H1 (cell line): ENCODE measurements at regions not wholly inside any gene's neighbourhood (a gene's known extent, or its start where the extent isn't known, plus 50 kb on each side); places are given as distances from the start of the nearest gene placed in this dataset.

Source experiments
- CTCF ChIA-PET: fragments of 300-600 bp; sonication (Branson Sonifier 250); formaldehyde crosslinking; loops from one replicate; lab custom pipeline; 2021; ENCODE audit not compliant: partially characterized antibody; lab: Charles Lee
- POLR2A ChIA-PET: fragments of 300-600 bp; sonication (Branson Sonifier 250); formaldehyde crosslinking; loops from one replicate; lab custom pipeline; 2021; ENCODE audit warnings: inconsistent platforms; ENCODE audit not compliant: partially characterized antibody; lab: Charles Lee
- DNase-seq, 2 experiments: peaks; one replicate each; pipeline versions ENCODE4 v3.0.0 to v3.0.0-alpha.2; 2010 to 2022; ENCODE audit warnings: low spot score in 2 of 2, low read depth in 1 of 2, mixed read lengths in 1 of 2
- FAIRE-seq: peaks from 2 replicates; lab custom pipeline; 2011; peaks lifted over from hg19 to GRCh38; lab: Jason Lieb, UNC
- H2AFZ ChIP-seq: 2 replicates; pipeline ENCODE4 v1.8.1; 2012; ENCODE audit warnings: low read length, inconsistent platforms
- H2AK5ac ChIP-seq: 2 replicates; pipeline ENCODE4 v1.6.1; 2013; ENCODE audit warnings: low read depth, low read length
- H2BK120ac ChIP-seq: replicated peaks from 2 replicates; pipeline ENCODE3; 2013; ENCODE audit warnings: low read depth, low read length, inconsistent platforms
- H2BK12ac ChIP-seq: 2 replicates; pipeline ENCODE4 v1.6.1; 2013; ENCODE audit warnings: low read depth, low read length
- H2BK15ac ChIP-seq: 2 replicates; pipeline ENCODE4 v1.6.1; 2013; ENCODE audit warnings: low read length
- H2BK20ac ChIP-seq: 2 replicates; pipeline ENCODE4 v1.6.1; 2013; ENCODE audit warnings: low read length
- H2BK5ac ChIP-seq: 2 replicates; pipeline ENCODE4 v1.6.1; 2013; ENCODE audit warnings: low read depth, low read length
- H3K14ac ChIP-seq: 2 replicates; pipeline ENCODE4 v1.6.1; 2013; ENCODE audit warnings: inconsistent platforms; ENCODE audit not compliant: insufficient read length
- H3K18ac ChIP-seq: 2 replicates; pipeline ENCODE4 v1.6.1; 2013; ENCODE audit warnings: low read length; ENCODE audit errors: extremely low read depth
- H3K23ac ChIP-seq: 2 replicates; pipeline ENCODE4 v1.6.1; 2013; ENCODE audit warnings: inconsistent platforms; ENCODE audit not compliant: insufficient read length
- H3K23me2 ChIP-seq: 2 replicates; pipeline ENCODE4 v1.6.1; 2013; ENCODE audit warnings: low read depth, low read length
- H3K27ac ChIP-seq: 2 replicates; pipeline ENCODE4 v1.6.1; 2011; ENCODE audit warnings: low read depth, low read length, inconsistent platforms
- H3K27me3 ChIP-seq, 4 experiments: replicated peaks in 1 of 4; 1 replicate in 1 of 4; 2 replicates in 3 of 4; pipeline versions ENCODE4 v1.6.1 to v1.8.1; 2011 to 2013; ENCODE audit warnings: low read length in 3 of 4, mild to moderate bottlenecking in 3 of 4, inconsistent platforms in 2 of 4, mixed read lengths in 2 of 4, moderate library complexity in 1 of 4; ENCODE audit not compliant: control insufficient read depth in 3 of 4, insufficient read depth in 3 of 4; ENCODE audit errors: extremely low read depth in 1 of 4
- H3K36me3 ChIP-seq, 4 experiments: 2 replicates each; pipeline versions ENCODE4 v1.6.1 to v1.8.1; 2011 to 2013; ENCODE audit warnings: mild to moderate bottlenecking in 4 of 4, low read length in 3 of 4, moderate library complexity in 2 of 4, control low read depth in 1 of 4, inconsistent platforms in 1 of 4; ENCODE audit not compliant: insufficient read depth in 4 of 4, control insufficient read depth in 2 of 4
- H3K4ac ChIP-seq: replicated peaks from 2 replicates; pipeline ENCODE3; 2013; ENCODE audit warnings: low read length, low read depth, mixed read lengths, inconsistent platforms; ENCODE audit not compliant: insufficient read length
- H3K4me1 ChIP-seq, 4 experiments: replicated peaks in 1 of 4; 1 replicate in 1 of 4; 2 replicates in 3 of 4; pipeline versions ENCODE4 v1.6.1 to v1.8.1; 2011 to 2013; ENCODE audit warnings: low read length in 3 of 4, inconsistent platforms in 2 of 4, mixed read lengths in 1 of 4; ENCODE audit not compliant: insufficient read depth in 4 of 4, control insufficient read depth in 3 of 4
- H3K4me2 ChIP-seq, 2 experiments: 2 replicates each; pipeline versions ENCODE4 v1.6.1 to v1.8.1; 2011 to 2013; ENCODE audit warnings: low read depth in 2 of 2, low read length in 2 of 2, control low read depth in 1 of 2, inconsistent platforms in 1 of 2, mild to moderate bottlenecking in 1 of 2; ENCODE audit not compliant: insufficient read depth in 1 of 2
- H3K4me3 ChIP-seq, 4 experiments: fragments of 200-600, 300-600 bp in 1 of 4; sonication (generic), shearing (Covaris generic), sonication (Bioruptor Twin) in 1 of 4; 2 replicates each; pipeline versions ENCODE4 v1.5.1 to v1.8.1; 2011 to 2016; ENCODE audit warnings: low read length in 4 of 4, low read depth in 3 of 4, control low read depth in 2 of 4, inconsistent platforms in 2 of 4, mild to moderate bottlenecking in 2 of 4, mixed read lengths in 1 of 4, moderate library complexity in 1 of 4; ENCODE audit not compliant: insufficient read depth in 2 of 4; ENCODE audit errors: extremely low read depth in 1 of 4
- H3K56ac ChIP-seq: replicated peaks from 2 replicates; pipeline ENCODE3; 2013; ENCODE audit warnings: low read depth, mild to moderate bottlenecking, mixed read lengths, low read length, inconsistent platforms; ENCODE audit not compliant: insufficient read length
- H3K79me1 ChIP-seq: 2 replicates; pipeline ENCODE4 v1.6.1; 2013; ENCODE audit warnings: low read depth, low read length, control low read depth
- H3K79me2 ChIP-seq, 2 experiments: 2 replicates each; pipeline versions ENCODE4 v1.6.1 to v1.8.1; 2012 to 2013; ENCODE audit warnings: low read length in 2 of 2, mild to moderate bottlenecking in 2 of 2, inconsistent platforms in 1 of 2; ENCODE audit not compliant: insufficient read depth in 2 of 2, control insufficient read depth in 1 of 2
- H3K9ac ChIP-seq, 4 experiments: replicated peaks in 1 of 4; 1 replicate in 1 of 4; 2 replicates in 3 of 4; pipeline versions ENCODE4 v1.6.1 to v1.8.1; 2011 to 2013; ENCODE audit warnings: low read depth in 3 of 4, low read length in 3 of 4, control low read depth in 2 of 4, mild to moderate bottlenecking in 2 of 4, moderate library complexity in 2 of 4, inconsistent platforms in 1 of 4; ENCODE audit errors: extremely low read depth in 1 of 4
- H3K9me3 ChIP-seq, 2 experiments: 2 replicates each; pipeline versions ENCODE4 v1.6.1 to v1.8.1; 2012 to 2013; ENCODE audit warnings: mild to moderate bottlenecking in 2 of 2, moderate library complexity in 2 of 2, control low read depth in 1 of 2, inconsistent platforms in 1 of 2, low read depth in 1 of 2, low read length in 1 of 2, mixed read lengths in 1 of 2; ENCODE audit not compliant: insufficient read depth in 2 of 2
- H4K20me1 ChIP-seq, 2 experiments: replicated peaks in 1 of 2; 2 replicates each; pipeline versions ENCODE3 to v1.8.1; 2011 to 2013; ENCODE audit warnings: inconsistent platforms in 2 of 2, low read length in 2 of 2, mild to moderate bottlenecking in 1 of 2; ENCODE audit not compliant: insufficient read depth in 2 of 2, control insufficient read depth in 1 of 2
- H4K5ac ChIP-seq: 2 replicates; pipeline ENCODE4 v1.6.1; 2013; ENCODE audit warnings: low read length, low read depth, mixed read lengths, inconsistent platforms; ENCODE audit not compliant: insufficient read length
- H4K8ac ChIP-seq: 2 replicates; pipeline ENCODE4 v1.8.0; 2013; ENCODE audit warnings: mild to moderate bottlenecking, moderate library complexity, low read length, inconsistent platforms; ENCODE audit not compliant: insufficient read depth; ENCODE audit errors: extremely low read depth
- H4K91ac ChIP-seq: replicated peaks from 2 replicates; pipeline ENCODE3; 2013; ENCODE audit warnings: low read length, mixed read lengths, inconsistent platforms; ENCODE audit not compliant: insufficient read length
- JUND ChIP-seq: IDR thresholded peaks from 2 replicates; pipeline ENCODE4 v1.6.1; 2011; ENCODE audit warnings: mild to moderate bottlenecking, improper control_type of control experiment, low read length
- WGBS, 2 experiments: shearing (Covaris generic) in 1 of 2; methylation state at CpG; one replicate each; pipeline versions ENCODE4 v1.1.6 to v1.1.7; 2013 to 2015; ENCODE audit warnings: low lambda C conversion rate in 2 of 2, mixed read lengths in 2 of 2, inconsistent platforms in 1 of 2, low coverage in 1 of 2, missing lambda C conversion rate in 1 of 2; ENCODE audit not compliant: insufficient replicate concordance in 2 of 2, insufficient coverage in 1 of 2, insufficient read length in 1 of 2; ENCODE audit errors: extremely low coverage in 1 of 2, missing lambda C conversion rate in 1 of 2; 5-methylcytosine and 5-hydroxymethylcytosine counted together

DNA sequence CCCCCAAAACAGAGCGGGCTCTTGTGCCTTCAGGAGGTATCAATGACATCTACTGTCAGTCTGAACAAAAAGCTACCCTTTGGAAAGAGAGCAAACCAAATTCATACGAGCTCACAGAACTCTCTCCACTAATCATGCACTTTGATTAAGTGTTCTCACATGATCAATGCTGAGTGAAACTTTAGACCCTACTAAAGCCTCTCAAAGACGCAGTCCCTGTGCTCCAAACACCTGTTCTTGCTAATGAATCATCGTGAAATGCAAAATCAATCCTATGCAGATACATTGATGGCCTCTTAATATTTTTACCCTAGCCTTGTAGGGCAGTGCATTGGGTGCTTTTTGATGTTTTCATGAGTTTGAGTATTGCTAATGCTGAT is 113.4 kb downstream of the ZBTB18 start:
- Histone ChIP-seq H3K36me3 (no peaks in the 10 kb centered on the region), H3K23ac (no peak overlapping the region), H2AFZ (no peak overlapping the region), H3K79me2 (no peaks in the 10 kb centered on the region), H3K27me3 (no peaks in the 10 kb centered on the region), H4K91ac (peak overlapping the region; percentile 45), H2BK15ac (no peak overlapping the region), H3K4ac (no peak overlapping the region), H3K79me1 (no peaks in the 10 kb centered on the region), H2BK5ac (peak overlapping the region; percentile 2; the same call in 1 of the 2 replicates), H4K8ac (peak overlapping the region; percentile 77; the same call in 1 of the 2 replicates), H2BK12ac (peak overlapping the region; percentile 69; the same call in 1 of the 2 replicates), H3K14ac (no peak overlapping the region), H3K23me2 (no peaks in the 10 kb centered on the region), H3K4me2 (peak overlapping the region in 1 of 2 experiments; percentile 54; a peak in 1 of 4 replicates), H4K5ac (no peak overlapping the region), H3K4me3 (no peak overlapping the region), H2AK5ac (no peak overlapping the region), H3K18ac (no peak overlapping the region), H3K56ac (no peak overlapping the region), H3K4me1 (peaks cover 6 to 15% (median 9%) of the 10 kb centered on the region in 4 experiments; a peak in 6 of 7 replicates), H4K20me1 (no peaks in the 10 kb centered on the region), H3K9me3 (0 out of 4 replicates have a peak, but pooled peaks cover 0 to 2% of the 10 kb centered on the region in 2 experiments), H3K9ac (no peak overlapping the region), H2BK20ac (no peak overlapping the region), H3K27ac (no peak overlapping the region), H2BK120ac (no peak overlapping the region)
- ChIA-PET POLR2A (no interaction called here), CTCF (interaction anchor here (2.0 kb wide), 1 partner anchor 9 kb away, joined by 5 read pairs; no protein-coding TSS in a partner anchor)
- no peak for TF ChIP-seq JUND
- FAIRE-seq (no peak), DNase-seq (no peak)
- 88% methylated on average over 4 of the region's 4 CpGs; no CpG with 5 or more reads in 1 of the 2 experiments for WGBS, 2 experiments
